Astrocyte of the cerebellum (primary cell): ENCODE measurements at regions not wholly inside any gene's neighbourhood (a gene's known extent, or its start where the extent isn't known, plus 50 kb on each side); places are given as distances from the start of the nearest gene placed in this dataset.
"Not testable (repeated sequence)": the region's sequence is repeated elsewhere in the genome, so short reads cannot be mapped to it uniquely, and the experiment has no call there.

Source experiments
- DNase-seq: peaks from one replicate; pipeline ENCODE4 v3.0.0-alpha.2; 2011; ENCODE audit warnings: low read depth
- H3K4me3 ChIP-seq: 2 replicates; pipeline ENCODE4 v1.5.1; 2011; ENCODE audit warnings: mild to moderate bottlenecking, low read depth, low read length, moderate library complexity
- in situ Hi-C: cut with HindIII; loops from 2 replicates; pipeline ENCODE4 v1.10.0; 2017; ENCODE audit warnings: low sequenced_read_pairs
- TF ChIP-seq, protein P1 (sequence below): IDR thresholded peaks from 2 replicates; pipeline ENCODE4 v1.5.1; 2012; ENCODE audit warnings: low read length, low read depth, moderate library complexity, mild to moderate bottlenecking; ENCODE audit errors: missing control alignments

DNA sequence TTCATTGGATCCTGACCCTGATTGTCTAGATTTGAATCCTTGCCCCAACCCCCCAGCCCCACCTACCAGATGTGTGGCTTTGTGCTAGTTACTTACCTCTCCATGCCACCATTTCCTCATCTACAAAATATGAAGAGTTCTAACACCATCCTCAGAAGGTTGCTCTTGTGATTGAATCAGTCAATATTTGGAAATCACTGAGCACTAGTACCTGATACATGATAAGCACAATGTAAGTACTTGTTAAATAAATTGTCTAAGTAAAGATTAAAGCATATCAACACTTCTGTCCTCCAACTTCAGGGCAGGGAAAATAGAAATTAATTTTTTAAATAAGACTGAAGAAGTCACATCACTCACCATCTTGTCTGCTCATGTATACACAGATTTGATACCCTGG lies 249.6 kb upstream of the KLF3 start:
- in situ Hi-C loops = no loop called here
- TF ChIP-seq, protein P1, sequence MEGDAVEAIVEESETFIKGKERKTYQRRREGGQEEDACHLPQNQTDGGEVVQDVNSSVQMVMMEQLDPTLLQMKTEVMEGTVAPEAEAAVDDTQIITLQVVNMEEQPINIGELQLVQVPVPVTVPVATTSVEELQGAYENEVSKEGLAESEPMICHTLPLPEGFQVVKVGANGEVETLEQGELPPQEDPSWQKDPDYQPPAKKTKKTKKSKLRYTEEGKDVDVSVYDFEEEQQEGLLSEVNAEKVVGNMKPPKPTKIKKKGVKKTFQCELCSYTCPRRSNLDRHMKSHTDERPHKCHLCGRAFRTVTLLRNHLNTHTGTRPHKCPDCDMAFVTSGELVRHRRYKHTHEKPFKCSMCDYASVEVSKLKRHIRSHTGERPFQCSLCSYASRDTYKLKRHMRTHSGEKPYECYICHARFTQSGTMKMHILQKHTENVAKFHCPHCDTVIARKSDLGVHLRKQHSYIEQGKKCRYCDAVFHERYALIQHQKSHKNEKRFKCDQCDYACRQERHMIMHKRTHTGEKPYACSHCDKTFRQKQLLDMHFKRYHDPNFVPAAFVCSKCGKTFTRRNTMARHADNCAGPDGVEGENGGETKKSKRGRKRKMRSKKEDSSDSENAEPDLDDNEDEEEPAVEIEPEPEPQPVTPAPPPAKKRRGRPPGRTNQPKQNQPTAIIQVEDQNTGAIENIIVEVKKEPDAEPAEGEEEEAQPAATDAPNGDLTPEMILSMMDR = no peak
- no peak overlapping the region for H3K4me3 ChIP-seq
- no peak for DNase-seq

DNA sequence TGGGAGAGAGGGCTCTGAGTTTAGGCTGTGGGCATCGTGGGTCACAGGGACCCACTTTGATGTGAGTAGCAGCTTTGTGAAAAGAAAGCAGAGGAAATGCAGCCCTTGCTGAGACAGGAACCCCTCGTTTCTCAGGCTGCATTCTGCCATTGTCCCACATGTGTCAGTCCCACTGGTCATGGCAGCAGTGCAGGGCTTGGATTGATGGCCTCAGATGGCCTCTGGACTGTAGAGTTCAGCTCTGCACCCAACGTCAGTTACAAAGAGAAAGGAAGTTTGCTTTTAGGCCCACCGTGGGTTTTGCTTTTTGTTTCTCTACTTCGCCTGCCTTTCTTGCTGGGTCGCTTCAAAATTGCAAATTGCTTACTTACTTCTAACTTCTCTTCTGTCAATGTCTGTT lies 248.3 kb upstream of the KLF3 start:
- in situ Hi-C loops = no loop called here
- no peak for DNase-seq
- TF ChIP-seq, protein P1 = no peak
- no peak overlapping the region for H3K4me3 ChIP-seq

DNA sequence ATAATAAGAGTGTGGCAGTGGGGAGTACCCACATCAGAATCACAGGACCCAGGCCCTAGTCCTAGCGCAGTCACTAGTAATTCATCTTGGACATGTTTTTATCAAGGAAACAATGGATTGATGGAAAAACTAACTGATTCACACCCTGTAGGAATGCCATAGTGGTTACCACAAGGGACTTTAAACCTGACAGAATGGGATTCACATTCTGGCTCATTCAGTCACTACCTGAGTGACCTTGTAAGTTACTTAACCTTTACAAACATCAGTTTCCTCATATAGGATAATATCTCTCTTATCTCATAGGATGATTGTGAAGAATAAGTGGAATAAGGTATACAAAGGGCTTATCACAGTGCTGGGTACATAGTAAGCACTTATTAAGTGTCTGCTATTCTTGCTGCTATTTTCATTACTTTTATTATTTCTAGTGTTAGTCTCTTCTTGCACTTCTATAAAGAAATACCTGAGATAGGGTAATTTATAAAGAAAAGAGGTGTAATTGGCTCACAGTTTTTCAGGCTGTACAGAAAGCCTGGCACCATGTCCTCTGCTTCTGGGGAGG lies 247.5 kb upstream of the KLF3 start:
- in situ Hi-C loops = no loop called here
- DNase-seq = no peak
- TF ChIP-seq, protein P1 = no peak
- no peak overlapping the region for H3K4me3 ChIP-seq

DNA sequence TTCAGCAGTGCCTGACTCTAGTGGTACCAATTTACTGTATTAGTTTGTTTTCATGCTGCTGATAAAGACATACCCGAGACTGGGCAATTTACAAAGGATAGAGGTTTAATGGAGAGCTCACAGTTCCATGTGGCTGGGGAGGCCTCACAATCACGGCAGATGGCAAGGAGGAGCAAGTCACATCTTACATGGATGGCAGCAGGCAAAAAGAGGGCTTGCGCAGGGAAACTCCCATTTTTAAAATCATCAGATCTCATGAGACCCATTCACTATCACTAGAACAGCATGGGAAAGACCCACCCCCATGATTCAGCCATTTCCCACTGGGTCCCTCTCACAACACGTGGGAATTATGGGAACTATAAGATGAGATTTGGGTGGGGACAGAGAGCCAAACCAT lies 243.7 kb upstream of the KLF3 start:
- in situ Hi-C loops, H3K4me3 ChIP-seq, DNase-seq: not testable (repeated sequence)

- in situ Hi-C loops = no loop called here
- TF ChIP-seq, protein P1 = no peak
- no peak for DNase-seq
- H3K4me3 ChIP-seq = no peak overlapping the region
Measured at GRCh38 chr4:38422850-38423249, 241.1 kb upstream of the KLF3 start.

DNA sequence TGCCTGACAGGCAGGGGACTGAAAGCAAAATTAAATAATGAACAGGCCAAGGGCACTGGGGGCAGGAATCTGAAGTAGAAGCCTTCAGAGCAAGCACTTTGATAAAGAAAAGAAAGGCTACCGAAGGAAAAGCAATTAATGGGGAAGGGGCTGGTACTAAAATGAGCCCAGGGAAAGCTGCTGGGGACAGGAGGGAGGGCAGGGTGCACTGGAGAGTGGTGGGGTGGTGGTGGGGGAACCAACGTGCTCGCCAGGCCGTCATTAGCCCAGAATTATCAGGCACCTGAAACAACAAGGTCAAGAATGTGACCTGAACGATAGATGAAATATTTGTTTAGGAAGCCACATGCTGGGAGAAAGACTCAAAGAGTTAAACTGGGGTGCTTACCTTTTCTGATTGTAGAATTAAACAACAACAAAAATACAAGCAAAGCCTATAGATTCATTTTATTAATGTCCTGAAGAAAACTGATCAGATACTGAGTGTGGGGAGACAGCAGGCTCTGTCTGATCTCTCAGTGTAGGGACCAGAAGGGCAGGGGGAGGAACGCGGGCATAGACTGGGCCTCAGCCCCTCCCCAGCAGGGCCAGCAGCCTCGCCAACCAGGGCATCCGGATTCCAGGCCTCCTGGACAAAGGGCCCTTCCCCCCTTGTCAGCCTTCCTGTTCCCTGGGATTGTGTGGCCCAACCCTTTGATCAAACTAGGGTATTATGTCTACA lies 239.7 kb upstream of the KLF3 start:
- H3K4me3 ChIP-seq = no peak overlapping the region
- DNase-seq = no peak
- in situ Hi-C loops = no loop called here
- TF ChIP-seq, protein P1 = no peak

- in situ Hi-C loops = no loop called here
- TF ChIP-seq, protein P1 = no peak
- H3K4me3 ChIP-seq = no peak overlapping the region
- no peak for DNase-seq
Measured at GRCh38 chr4:38426532-38426931, 237.5 kb upstream of the KLF3 start.
